Germinal center (tissue), 1 donor: ENCODE measurements at regions not wholly inside any gene's neighbourhood (a gene's known extent, or its start where the extent isn't known, plus 50 kb on each side); places are given as distances from the start of the nearest gene placed in this dataset.

Experiments
- DNase-seq: peaks from one replicate; pipeline ENCODE4 v3.0.0; 2012; ENCODE audit warnings: mixed read lengths, low spot score

GRCh38 chr14:85474431-85474830 lies 55.5 kb upstream of the FLRT2 start:
- no peak for DNase-seq

DNA sequence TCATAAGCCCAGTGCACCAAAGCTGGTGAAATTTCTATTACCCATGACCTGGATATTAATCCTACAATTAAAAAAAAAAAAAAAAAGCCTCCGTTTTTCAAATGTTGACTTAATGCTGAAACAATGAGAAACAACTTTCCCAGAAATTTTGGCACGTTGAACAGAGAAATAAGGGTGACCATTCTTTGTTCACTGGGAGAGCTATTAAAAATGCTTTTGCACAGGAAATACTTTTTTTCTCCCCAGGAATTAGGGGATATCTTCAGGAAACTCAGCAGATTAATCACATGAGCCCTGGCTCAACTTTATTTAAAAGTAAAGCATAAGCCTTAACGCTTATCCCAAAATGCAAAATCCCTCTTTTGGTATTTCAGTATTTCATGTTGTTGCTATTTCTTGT lies 54.8 kb upstream of the FLRT2 start:
- no peak for DNase-seq

GRCh38 chr14:85479306-85479705 lies 50.6 kb upstream of the FLRT2 start:
- no peak for DNase-seq

DNA sequence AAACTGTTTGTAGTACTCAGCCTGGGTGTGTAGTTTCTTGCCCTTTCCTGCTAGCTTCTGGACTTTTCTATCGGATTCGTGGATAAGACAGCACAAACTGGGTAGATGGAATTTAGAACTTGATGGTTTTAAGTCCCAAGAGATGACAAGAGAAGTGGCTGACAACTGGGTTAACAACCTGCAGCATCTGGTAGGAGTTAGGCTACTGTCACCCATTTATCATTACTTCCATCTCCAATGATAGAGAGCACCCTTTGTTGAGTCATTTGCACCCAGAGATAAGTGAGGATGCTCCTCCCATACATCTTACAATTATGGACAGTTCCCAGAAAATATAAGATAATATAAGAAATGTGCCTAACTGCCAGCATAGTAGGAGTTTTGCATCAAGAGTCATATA lies 50.2 kb upstream of the FLRT2 start:
- DNase-seq, result no peak
